Eye (tissue), 1 donor: ENCODE measurements at regions not wholly inside any gene's neighbourhood (a gene's known extent, or its start where the extent isn't known, plus 50 kb on each side); places are given as distances from the start of the nearest gene placed in this dataset.
A peak's percentile ranks its signal among the peaks of the same experiment; 100 is the strongest.
"Not testable (repeated sequence)": the region's sequence is repeated elsewhere in the genome, so short reads cannot be mapped to it uniquely, and the experiment has no call there.

Experiments
- DNase-seq: peaks from one replicate; pipeline ENCODE4 v3.0.0-alpha.2; 2015

DNA sequence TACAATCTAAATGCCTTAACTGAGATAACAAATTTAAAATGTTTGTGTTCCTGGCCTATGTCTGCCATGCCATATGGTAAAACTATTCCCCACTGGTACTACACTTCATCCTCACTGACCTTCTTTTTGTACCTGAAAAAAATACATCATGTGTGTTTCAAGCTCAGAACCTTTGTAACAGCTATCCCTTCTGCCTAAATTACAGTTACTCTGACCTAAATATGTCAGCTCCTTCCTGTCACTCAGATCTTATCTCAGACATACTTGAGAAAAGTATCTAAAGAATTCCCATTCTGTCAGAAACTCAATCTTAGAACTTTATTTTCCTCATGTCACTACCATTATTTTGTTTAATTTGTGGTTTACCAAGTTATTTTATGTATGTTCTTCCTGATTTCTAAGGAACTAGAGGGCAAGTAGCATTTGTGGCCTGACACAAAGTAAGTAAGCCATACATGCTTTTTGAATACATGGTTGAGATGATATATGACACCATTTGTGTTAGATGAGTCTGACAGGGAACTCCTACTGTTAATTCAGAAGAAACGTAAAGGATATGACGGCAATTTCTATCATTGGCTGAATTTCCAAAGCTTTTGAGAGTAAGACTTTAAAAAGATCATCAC is 456.5 kb upstream of the NDST3 start:
- peak; percentile 30 for DNase-seq

DNA sequence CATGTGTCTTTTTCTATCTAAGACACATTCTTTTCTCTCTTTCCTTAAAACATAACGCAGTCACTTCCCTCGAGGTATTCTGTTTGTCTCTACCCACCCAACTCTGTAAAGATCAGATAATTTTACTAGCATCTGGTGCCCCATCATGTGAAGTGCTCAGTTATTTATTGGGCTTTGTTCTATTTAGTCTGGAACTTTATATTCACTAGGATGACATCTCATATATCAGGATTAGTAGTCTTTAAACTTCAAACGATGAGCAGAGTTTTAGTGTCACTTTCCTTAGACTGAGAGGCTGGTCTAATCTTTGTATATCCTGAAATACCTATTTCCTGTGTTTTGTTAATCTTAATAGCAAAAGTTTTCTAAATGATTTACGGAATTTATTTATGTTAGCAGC is 445.5 kb upstream of the NDST3 start:
- DNase-seq = no peak

DNA sequence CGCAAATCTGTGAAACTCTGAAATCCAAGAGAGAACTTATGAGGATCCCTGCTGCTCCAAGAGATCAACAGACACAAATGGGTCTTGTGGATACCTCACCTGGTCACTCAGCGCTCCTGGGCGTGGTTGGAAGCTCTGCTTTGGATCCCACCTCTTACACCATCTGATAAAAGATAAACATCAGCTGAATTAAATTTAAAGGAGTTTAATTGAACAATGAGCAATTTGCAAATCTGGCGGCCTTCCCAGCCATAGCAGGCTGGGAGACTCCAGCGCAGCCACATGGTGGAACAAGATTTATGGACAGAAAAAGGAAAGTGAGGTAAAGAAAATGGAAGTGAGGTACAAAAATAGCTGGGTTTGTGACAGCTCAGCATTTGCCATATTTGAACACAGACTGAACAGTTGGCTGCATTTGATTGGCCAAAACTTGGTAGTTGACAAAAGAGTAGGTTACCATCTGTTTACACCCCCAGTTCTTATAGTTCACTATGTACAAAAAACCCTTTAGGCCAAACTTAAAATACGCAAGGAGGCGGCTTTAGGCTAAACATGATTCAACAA is 437.3 kb upstream of the NDST3 start:
- no peak for DNase-seq

- not testable (repeated sequence) for DNase-seq
Observed at GRCh38 chr4:117599393-117599792, 434.9 kb upstream of the NDST3 start.

GRCh38 chr4:117600936-117601335 is 433.4 kb upstream of the NDST3 start:
- not testable (repeated sequence) for DNase-seq

DNA sequence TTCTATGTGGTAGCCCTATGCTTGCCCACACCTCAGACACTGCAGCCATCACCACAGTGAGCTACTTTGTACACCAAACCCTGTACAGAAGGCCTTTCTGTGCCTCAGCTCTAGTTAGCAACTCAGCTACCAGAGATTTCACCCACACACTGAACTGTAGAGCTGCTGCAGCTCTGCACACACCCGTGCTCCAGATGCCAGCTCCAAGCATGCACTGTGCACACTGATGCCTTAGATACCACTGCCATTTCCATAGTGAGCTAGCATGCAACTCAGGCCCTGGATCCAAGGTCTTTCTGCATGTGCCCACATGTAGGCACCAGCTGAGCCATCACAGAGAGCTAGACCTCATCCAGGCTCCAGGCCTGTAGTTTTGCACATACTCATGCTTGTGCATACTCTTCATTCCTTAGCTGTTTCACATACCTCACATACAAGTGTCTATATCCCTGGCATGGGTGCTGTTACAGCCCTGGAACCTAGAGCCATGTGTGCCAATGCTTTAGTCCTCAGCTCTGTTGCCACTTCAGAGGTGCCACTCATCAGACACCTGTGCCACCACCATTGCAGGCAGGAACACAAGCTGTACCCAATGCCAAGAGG is 423.5 kb upstream of the NDST3 start:
- no peak for DNase-seq

- DNase-seq = no peak
Observed at GRCh38 chr4:117621673-117622072, 412.6 kb upstream of the NDST3 start.

DNA sequence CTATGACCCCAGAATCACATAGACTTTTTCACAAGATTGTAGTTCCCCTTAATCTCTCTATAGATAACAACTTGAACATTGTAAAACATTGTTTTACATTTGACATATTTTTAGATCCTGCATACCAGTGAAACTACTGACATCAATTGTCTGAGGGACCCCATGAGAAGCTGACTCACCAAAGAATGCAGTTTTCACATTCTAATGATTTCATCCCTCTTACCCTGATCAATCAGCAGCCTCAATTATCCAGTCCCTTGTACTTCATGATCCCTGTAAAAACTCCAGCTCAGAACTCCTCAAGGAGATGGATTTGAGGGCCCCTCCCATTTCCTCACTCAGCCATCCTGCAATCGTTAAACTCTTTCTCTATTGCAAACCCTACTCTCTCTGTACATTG is 411.0 kb upstream of the NDST3 start:
- no peak for DNase-seq

DNA sequence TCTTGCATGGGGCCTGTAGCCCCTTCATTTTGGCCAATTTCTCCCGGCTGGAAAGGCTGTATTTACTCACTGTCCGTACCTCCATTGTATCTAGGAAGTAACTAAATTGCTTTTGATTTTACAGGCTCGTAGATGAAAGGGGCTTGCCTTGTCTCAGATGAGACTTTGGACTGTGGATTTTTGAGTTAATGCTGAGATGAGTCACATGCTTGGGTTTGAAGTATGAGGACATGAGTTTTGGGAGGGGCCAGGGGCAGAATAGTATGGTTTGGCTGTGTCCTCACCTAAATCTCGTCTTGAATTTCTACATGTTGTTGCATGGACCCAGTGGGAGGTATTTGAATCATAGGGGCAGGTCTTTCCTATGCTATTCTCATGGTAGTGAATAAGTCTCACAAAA is 407.6 kb upstream of the NDST3 start:
- DNase-seq = no peak

- DNase-seq = peak; percentile 13
Observed at GRCh38 chr4:117634716-117635115, 399.6 kb upstream of the NDST3 start.

- DNase-seq = no peak
Observed at GRCh38 chr4:117637347-117637746, 396.9 kb upstream of the NDST3 start.

DNA sequence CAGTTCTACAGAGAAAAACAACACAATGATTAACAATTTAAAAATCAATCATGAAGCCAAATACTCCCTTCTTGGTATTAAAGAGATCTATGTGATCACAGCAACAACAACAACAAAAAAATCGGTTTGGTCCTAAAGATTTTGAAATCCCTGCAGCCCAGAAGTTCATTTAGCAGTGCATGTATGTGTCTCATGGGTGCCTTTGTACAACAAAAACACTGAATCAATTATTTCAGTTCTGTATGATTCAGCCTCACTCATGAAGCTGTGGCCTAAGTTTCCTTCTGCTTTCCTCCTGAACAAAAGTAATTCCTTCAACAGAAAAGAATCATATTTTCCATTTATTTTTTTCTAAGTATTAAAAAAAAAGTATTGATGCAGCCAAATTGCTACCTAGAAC is 393.4 kb upstream of the NDST3 start:
- DNase-seq = no peak

DNA sequence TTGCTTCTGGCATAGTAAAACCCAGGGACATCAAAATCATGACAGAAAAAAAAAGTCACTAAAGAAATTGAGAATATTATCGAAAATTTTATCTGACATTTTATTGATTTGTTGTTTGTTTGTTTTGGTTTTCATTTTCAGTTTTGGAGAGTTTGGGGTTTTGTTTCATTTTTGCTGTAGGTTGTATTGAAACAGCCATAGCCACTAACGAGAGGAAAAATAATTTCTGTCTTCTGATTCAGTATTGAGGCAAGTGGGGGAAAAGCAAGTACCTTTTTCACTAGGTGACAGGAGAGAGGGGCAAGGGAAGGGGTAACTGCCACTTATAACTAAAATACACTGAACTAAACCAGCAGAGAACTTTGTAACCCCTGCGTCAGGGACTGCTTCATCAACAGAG is 392.8 kb upstream of the NDST3 start:
- no peak for DNase-seq

DNA sequence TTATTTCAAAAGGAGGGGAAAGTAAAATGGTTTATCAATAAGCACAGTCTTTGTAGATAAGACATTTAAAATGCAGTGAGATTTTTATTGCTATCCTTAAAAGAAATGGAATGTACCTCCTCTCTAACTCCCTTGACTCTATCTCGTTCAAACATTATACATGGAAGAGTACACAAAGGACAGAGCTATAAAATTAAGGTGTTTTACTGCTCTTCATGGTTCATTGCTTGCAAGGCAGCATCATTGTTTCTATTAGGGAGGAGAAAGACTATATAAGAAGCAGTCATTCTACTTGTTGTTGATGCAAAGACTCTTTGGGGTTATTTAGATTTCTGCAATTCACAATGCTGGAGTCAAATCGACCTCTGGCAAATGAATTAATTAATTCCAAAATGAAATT is 380.2 kb upstream of the NDST3 start:
- DNase-seq = no peak

DNA sequence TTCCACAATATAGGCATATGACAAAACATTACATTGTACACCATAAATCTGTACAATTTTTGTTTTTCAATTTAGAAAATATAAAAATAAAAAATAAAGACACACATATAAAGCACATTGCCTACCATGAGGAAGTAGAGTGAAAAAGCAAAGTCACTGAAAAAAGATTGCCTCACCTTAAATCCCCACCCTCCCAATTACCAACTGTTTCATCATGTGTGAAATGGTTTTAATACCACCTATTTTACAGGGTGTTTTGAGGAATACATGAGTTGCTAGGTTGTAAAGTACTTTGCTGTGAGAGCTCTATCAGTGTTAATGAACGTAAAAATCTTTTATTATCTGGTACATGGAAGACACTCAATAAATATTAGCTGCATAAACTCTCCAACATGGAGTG is 373.6 kb upstream of the NDST3 start:
- no peak for DNase-seq

GRCh38 chr4:117661091-117662072 is 372.9 kb upstream of the NDST3 start:
- DNase-seq = no peak

GRCh38 chr4:117664706-117665444 is 369.4 kb upstream of the NDST3 start:
- DNase-seq = no peak

DNA sequence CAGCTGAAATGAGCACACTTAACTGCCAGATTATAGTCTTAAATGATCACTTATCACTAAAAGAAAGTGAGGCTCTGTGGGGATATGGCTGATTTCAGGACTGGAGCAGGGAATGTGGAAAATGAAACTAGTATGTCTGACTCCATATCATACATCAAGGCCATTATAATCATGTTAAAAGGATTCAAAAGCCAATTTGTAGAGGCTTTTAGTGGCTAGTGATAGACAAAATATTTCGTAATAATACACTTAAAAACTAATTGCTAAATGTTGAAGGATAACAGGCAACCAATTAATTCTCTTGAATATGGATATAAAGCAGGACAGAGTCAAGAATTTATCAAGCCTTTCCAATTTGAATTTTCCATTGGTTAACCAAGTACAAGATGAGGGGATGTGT is 358.1 kb upstream of the NDST3 start:
- no peak for DNase-seq

GRCh38 chr4:117678861-117679260 is 355.4 kb upstream of the NDST3 start:
- no peak for DNase-seq

DNA sequence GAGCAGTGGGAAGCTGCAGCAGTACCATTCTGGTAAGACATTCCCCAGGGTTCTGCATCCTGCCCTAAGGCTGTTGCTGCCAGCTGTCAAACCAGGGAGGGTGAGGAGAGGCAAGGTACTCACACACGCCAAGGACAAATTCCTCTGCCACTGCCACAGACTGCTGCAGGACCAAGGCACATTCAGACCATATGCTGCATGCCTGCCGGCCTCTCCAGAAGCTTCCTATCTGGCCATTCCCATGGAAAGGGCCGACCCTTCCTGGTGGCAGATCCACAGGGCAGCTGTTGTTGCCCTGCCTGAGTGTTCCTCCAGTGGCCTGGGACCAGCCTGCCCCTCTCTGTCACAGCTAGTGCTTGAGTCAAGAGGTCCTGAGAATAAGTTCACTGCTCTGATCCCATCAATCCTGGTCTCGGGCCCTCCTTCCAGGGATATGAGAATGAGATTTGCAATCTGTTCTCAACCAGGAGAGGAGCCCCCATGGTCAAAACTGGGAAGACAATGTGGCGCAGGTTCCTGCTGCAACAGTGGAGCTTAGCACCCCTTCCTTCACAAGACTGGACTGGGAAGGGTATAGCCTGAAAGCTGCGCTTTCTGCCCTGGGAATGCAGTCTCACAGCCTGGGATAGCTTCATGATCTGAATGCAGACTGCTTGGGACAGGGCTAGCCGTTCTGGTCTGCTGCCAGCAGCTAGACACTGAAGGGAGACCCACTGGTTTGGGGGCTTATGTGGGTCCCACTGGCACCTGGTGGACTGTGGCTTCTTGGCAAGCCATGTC is 342.5 kb upstream of the NDST3 start:
- DNase-seq = no peak

- DNase-seq = no peak
Observed at GRCh38 chr4:117692538-117692937, 341.7 kb upstream of the NDST3 start.

- DNase-seq = no peak
Observed at GRCh38 chr4:117699595-117699994, 334.7 kb upstream of the NDST3 start.
